Limb (tissue), 2 donors: ENCODE measurements at regions not wholly inside any gene's neighbourhood (a gene's known extent, or its start where the extent isn't known, plus 50 kb on each side); places are given as distances from the start of the nearest gene placed in this dataset.
A peak's percentile ranks its signal among the peaks of the same experiment; 100 is the strongest.

Experiments used
- DNase-seq, 2 donors: peaks; one replicate each; pipeline ENCODE4 v3.0.0-alpha.2; 2016; ENCODE audit errors: extremely low spot score in 2 of 2

- DNase-seq: no peak
Observed at GRCh38 chr12:118606690-118607089, 230.3 kb downstream of the SUDS3 start.

- no peak for DNase-seq
Observed at GRCh38 chr12:118607831-118608230, 231.5 kb downstream of the SUDS3 start.

- no peak for DNase-seq
Observed at GRCh38 chr12:118608770-118609344, 232.5 kb downstream of the SUDS3 start.

- no peak for DNase-seq
Observed at GRCh38 chr12:118611295-118611694, 234.9 kb downstream of the SUDS3 start.

GRCh38 chr12:118611770-118612169 lies 235.4 kb downstream of the SUDS3 start:
- DNase-seq: no peak

- no peak for DNase-seq
Observed at GRCh38 chr12:118617611-118618450, 241.5 kb downstream of the SUDS3 start.

GRCh38 chr12:118618695-118619094 lies 242.3 kb downstream of the SUDS3 start:
- no peak for DNase-seq

- no peak for DNase-seq
Observed at GRCh38 chr12:118625050-118625675, 248.8 kb downstream of the SUDS3 start.

GRCh38 chr12:118633071-118633470 lies 256.7 kb downstream of the SUDS3 start:
- no peak for DNase-seq

GRCh38 chr12:118635276-118635675 lies 258.9 kb downstream of the SUDS3 start:
- DNase-seq: no peak

GRCh38 chr12:118637767-118638370 lies 261.5 kb downstream of the SUDS3 start:
- DNase-seq: no peak

GRCh38 chr12:118641249-118641648 lies 264.9 kb downstream of the SUDS3 start:
- no peak for DNase-seq

- peak; percentile 7 to 30 for DNase-seq
Observed at GRCh38 chr12:118645219-118645618, 268.9 kb downstream of the SUDS3 start.

- no peak for DNase-seq
Observed at GRCh38 chr12:118649765-118650585, 273.6 kb downstream of the SUDS3 start.

- no peak for DNase-seq
Observed at GRCh38 chr12:118650586-118650960, 274.2 kb downstream of the SUDS3 start.

GRCh38 chr12:118651487-118651886 lies 275.1 kb downstream of the SUDS3 start:
- DNase-seq: no peak

GRCh38 chr12:118655588-118655987 lies 279.2 kb downstream of the SUDS3 start:
- no peak for DNase-seq

GRCh38 chr12:118680356-118680963 lies 300.9 kb upstream of the SRRM4 start:
- DNase-seq: peak in 1 of 2 donors; percentile 13

- no peak for DNase-seq
Observed at GRCh38 chr12:118682656-118683055, 298.7 kb upstream of the SRRM4 start.

- no peak for DNase-seq
Observed at GRCh38 chr12:118685983-118686607, 295.2 kb upstream of the SRRM4 start.
